ENCODE measurements at regions not wholly inside any gene's neighbourhood (a gene's known extent, or its start where the extent isn't known, plus 50 kb on each side); places are given as distances from the start of the nearest gene placed in this dataset.

- Mint-ChIP-seq H3K36me3 (no peaks in the 10 kb centered on the region), H3K27ac (no peak overlapping the region), H3K9me3 (no peaks in the 10 kb centered on the region), H3K4me3 (no peak overlapping the region), H3K27me3 (peaks cover 12% of the 10 kb centered on the region), H3K4me1 (ENCODE audit: low read depth) (peaks cover 3% of the 10 kb centered on the region)
- CTCF ChIA-PET, result interaction anchor here (1.0 kb wide), 1 partner anchor 28 kb away, joined by 3 read pairs; no protein-coding TSS in a partner anchor
- POLR2A ChIA-PET, result no interaction called here
- intact Hi-C loops (cut with micrococcal nuclease), result no loop called here
- DNase-seq, result no peak
These were observed 51.9 kb upstream of the TSPAN11 start for GRCh38 chr12:30874455-30875321.

GRCh38 chr12:30870491-30871265 is 55.9 kb upstream of the TSPAN11 start:
- intact Hi-C loops (cut with micrococcal nuclease), result no loop called here
- H3K4me3 Mint-ChIP-seq, result no peak overlapping the region

DNA sequence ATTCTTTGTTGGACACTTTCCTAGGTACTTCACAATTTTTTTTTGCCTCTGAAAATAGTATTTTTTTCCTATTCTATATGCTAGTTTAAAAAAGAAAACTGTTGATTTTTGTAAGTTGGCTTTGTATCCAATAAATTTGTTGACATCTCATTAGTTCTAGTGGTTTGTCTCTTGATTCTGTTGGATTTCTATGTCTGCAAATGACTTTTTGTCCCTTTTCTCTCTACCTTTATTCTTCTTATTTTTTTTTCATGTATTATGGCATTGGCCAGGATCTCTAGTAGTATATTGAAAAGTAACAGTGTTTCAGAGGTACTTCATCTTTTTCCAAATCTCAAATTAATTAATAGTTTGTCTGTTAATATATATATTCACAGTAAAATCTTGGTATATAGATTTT is 59.1 kb upstream of the TSPAN11 start:
- ChIA-PET POLR2A (no interaction called here), CTCF (no interaction called here)
- H3K27me3 Mint-ChIP-seq, result peaks cover 11% of the 10 kb centered on the region
- H3K4me3 Mint-ChIP-seq, result no peak overlapping the region
- DNase-seq, result no peak
- H3K27ac Mint-ChIP-seq, result no peak overlapping the region
- H3K4me1 Mint-ChIP-seq (ENCODE audit: low read depth), result peaks cover 3% of the 10 kb centered on the region
- H3K36me3 Mint-ChIP-seq, result no peaks in the 10 kb centered on the region
- H3K9me3 Mint-ChIP-seq, result peaks cover 4% of the 10 kb centered on the region
- intact Hi-C loops (cut with micrococcal nuclease), result no loop called here

More at GRCh38 chr12:30870491-30871265, 55.9 kb upstream of the TSPAN11 start:
- Mint-ChIP-seq H3K9me3 (peaks cover 4% of the 10 kb centered on the region), H3K27me3 (peaks cover 14% of the 10 kb centered on the region), H3K27ac (no peak overlapping the region), H3K4me1 (ENCODE audit: low read depth) (peaks cover 3% of the 10 kb centered on the region), H3K36me3 (no peaks in the 10 kb centered on the region)
- DNase-seq, result no peak
- ChIA-PET POLR2A (no interaction called here), CTCF (no interaction called here)

- ChIA-PET POLR2A (no interaction called here), CTCF (no interaction called here)
- H3K36me3 Mint-ChIP-seq, result no peaks in the 10 kb centered on the region
- peaks cover 4% of the 10 kb centered on the region for H3K9me3 Mint-ChIP-seq
- peaks cover 11% of the 10 kb centered on the region for H3K27me3 Mint-ChIP-seq
- intact Hi-C loops (cut with micrococcal nuclease), result no loop called here
- H3K27ac Mint-ChIP-seq, result no peak overlapping the region
- H3K4me3 Mint-ChIP-seq, result no peak overlapping the region
- no peak for DNase-seq
- peaks cover 3% of the 10 kb centered on the region for H3K4me1 Mint-ChIP-seq (ENCODE audit: low read depth)
These were observed 60.3 kb upstream of the TSPAN11 start for GRCh38 chr12:30866256-30866655.

GRCh38 chr12:30863839-30864238 is 62.7 kb upstream of the TSPAN11 start:
- no peaks in the 10 kb centered on the region for H3K4me1 Mint-ChIP-seq (ENCODE audit: low read depth)
- intact Hi-C loops (cut with micrococcal nuclease), result no loop called here
- H3K27me3 Mint-ChIP-seq, result peaks cover 11% of the 10 kb centered on the region
- no peak overlapping the region for H3K27ac Mint-ChIP-seq
- H3K36me3 Mint-ChIP-seq, result no peaks in the 10 kb centered on the region
- H3K4me3 Mint-ChIP-seq, result no peak overlapping the region
- ChIA-PET CTCF (no interaction called here), POLR2A (no interaction called here)
- H3K9me3 Mint-ChIP-seq, result peaks cover 4% of the 10 kb centered on the region
- no peak for DNase-seq

GRCh38 chr12:30862486-30862885 is 64.1 kb upstream of the TSPAN11 start:
- Mint-ChIP-seq H3K27ac (no peak overlapping the region), H3K27me3 (peaks cover 11% of the 10 kb centered on the region), H3K9me3 (peaks cover 4% of the 10 kb centered on the region), H3K4me1 (ENCODE audit: low read depth) (no peaks in the 10 kb centered on the region), H3K36me3 (no peaks in the 10 kb centered on the region), H3K4me3 (no peak overlapping the region)
- POLR2A ChIA-PET, result no interaction called here
- DNase-seq, result no peak
- intact Hi-C loops (cut with micrococcal nuclease), result no loop called here
- CTCF ChIA-PET, result no interaction called here

DNA sequence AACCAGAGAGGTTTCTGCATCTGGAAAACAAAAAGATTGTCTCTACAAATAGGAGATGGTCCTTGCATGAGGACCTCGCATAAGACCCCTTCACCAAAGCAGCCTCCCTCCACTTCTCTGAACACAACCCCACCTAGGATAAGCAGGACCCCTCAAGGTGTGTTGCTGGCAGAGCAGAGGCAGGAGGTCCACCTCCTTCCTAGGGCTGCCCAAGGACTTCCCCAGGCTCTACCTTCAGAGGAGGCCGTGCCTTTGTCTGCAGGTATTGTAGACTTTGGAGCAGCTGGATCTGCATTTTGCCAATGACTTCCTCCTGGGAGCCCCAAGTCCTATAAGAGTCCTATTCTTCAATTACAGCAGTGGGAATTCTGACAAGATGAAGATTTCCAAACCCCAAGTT is 67.3 kb upstream of the TSPAN11 start:
- Mint-ChIP-seq H3K9me3 (no peaks in the 10 kb centered on the region), H3K4me3 (no peak overlapping the region), H3K27ac (no peak overlapping the region), H3K4me1 (ENCODE audit: low read depth) (no peaks in the 10 kb centered on the region), H3K36me3 (no peaks in the 10 kb centered on the region), H3K27me3 (no peaks in the 10 kb centered on the region)
- ChIA-PET CTCF (interaction anchor here (0.9 to 1.7 kb wide), 3 partner anchors 9 to 15 kb away, joined by 4 to 7 read pairs (median 4); no protein-coding TSS in a partner anchor), POLR2A (interaction anchor here (0.6 kb wide), 1 partner anchor 525 kb away, joined by 5 read pairs; no protein-coding TSS in a partner anchor)
- intact Hi-C loops (cut with micrococcal nuclease), result no loop called here
- no peak for DNase-seq

GRCh38 chr12:30858471-30858870 is 68.1 kb upstream of the TSPAN11 start:
- no peaks in the 10 kb centered on the region for H3K36me3 Mint-ChIP-seq
- H3K27me3 Mint-ChIP-seq, result no peaks in the 10 kb centered on the region
- ChIA-PET CTCF (no interaction called here), POLR2A (no interaction called here)
- H3K9me3 Mint-ChIP-seq, result no peaks in the 10 kb centered on the region
- H3K4me1 Mint-ChIP-seq (ENCODE audit: low read depth), result no peaks in the 10 kb centered on the region
- H3K4me3 Mint-ChIP-seq, result no peak overlapping the region
- H3K27ac Mint-ChIP-seq, result no peak overlapping the region
- intact Hi-C loops (cut with micrococcal nuclease), result no loop called here
- no peak for DNase-seq

DNA sequence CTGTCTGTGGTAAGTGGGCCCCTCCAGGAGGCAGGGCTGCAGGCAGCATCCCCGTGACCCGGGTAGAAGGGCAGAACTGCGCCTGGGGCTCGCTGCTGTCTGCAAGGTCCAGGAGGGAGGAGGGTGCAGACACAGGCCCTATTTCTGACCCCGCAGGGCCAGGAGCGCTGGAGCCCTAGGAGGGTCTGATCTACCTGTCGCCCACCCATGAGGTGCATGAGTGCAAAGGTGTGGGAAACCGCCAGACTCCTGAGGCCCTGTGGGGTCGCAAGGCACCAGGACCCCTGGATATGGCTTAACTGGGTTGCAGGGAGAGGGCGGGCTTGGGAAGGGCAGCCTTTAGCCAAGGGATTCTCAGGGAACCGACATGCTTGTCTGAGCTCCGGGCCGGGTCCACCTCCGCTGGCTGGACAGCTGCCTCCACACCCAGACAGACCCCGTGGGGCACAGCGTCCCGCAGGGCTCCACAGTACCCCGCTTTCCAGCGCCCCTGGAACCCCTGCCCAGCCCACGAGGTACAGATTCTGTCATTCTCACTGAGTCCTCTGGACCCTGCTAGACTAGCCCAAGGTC is 72.9 kb upstream of the TSPAN11 start:
- intact Hi-C loops (cut with micrococcal nuclease), result loop anchor here (5.0 kb wide), 1 partner anchor 264 kb away; no protein-coding TSS in a partner anchor
- peaks cover 6% of the 10 kb centered on the region for H3K4me1 Mint-ChIP-seq (ENCODE audit: low read depth)
- H3K27ac Mint-ChIP-seq, result no peak overlapping the region
- DNase-seq, result no peak
- ChIA-PET POLR2A (no interaction called here), CTCF (no interaction called here)
- no peaks in the 10 kb centered on the region for H3K9me3 Mint-ChIP-seq
- H3K4me3 Mint-ChIP-seq, result no peak overlapping the region
- no peaks in the 10 kb centered on the region for H3K27me3 Mint-ChIP-seq
- no peaks in the 10 kb centered on the region for H3K36me3 Mint-ChIP-seq

GRCh38 chr12:30850684-30851083 is 75.9 kb upstream of the TSPAN11 start:
- POLR2A ChIA-PET, result no interaction called here
- DNase-seq, result no peak
- CTCF ChIA-PET, result interaction anchor here (0.9 to 7.4 kb wide), 7 partner anchors 9 to 421 kb away, joined by 3 to 60 read pairs (median 4); no protein-coding TSS in a partner anchor
- peaks cover 6% of the 10 kb centered on the region for H3K4me1 Mint-ChIP-seq (ENCODE audit: low read depth)
- H3K36me3 Mint-ChIP-seq, result no peaks in the 10 kb centered on the region
- H3K4me3 Mint-ChIP-seq, result no peak overlapping the region
- no peaks in the 10 kb centered on the region for H3K27me3 Mint-ChIP-seq
- intact Hi-C loops (cut with micrococcal nuclease), result loop anchor here (1.0 to 5.0 kb wide), 7 partner anchors 136 to 786 kb away; partner anchors contain the start of gene SINHCAF
- H3K9me3 Mint-ChIP-seq, result no peaks in the 10 kb centered on the region
- H3K27ac Mint-ChIP-seq, result no peak overlapping the region

GRCh38 chr12:30847259-30847658 is 79.3 kb upstream of the TSPAN11 start:
- intact Hi-C loops (cut with micrococcal nuclease), result loop anchor here (1.0 kb wide), 2 partner anchors 138 to 392 kb away; no protein-coding TSS in a partner anchor

DNA sequence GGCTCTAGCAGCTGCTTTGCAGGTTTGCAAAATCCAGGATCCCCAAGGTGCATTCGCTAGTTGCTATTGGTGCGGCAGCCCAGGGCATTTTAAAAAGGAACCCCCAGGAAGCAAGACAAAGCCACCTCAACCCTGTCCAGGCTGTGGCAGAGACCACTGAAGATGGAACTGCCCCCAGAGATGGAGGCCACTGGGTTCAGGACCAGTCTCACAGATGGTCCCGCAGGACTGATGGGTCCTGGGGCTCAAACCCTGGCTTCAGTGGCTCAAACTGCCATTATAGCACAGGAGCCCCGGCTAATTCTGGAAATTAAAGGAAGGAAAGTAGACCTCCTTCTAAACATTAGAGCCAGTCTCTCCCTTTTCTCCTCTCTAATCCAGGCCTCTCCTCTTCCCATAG is 79.8 kb upstream of the TSPAN11 start:
- intact Hi-C loops (cut with micrococcal nuclease), result loop anchor here (1.0 kb wide), 2 partner anchors 139 to 393 kb away; no protein-coding TSS in a partner anchor
- no peaks in the 10 kb centered on the region for H3K36me3 Mint-ChIP-seq
- CTCF ChIA-PET, result interaction anchor here (0.8 to 7.4 kb wide), 12 partner anchors 29 to 1325 kb away, joined by 3 to 69 read pairs (median 5); no protein-coding TSS in a partner anchor
- H3K27me3 Mint-ChIP-seq, result no peaks in the 10 kb centered on the region
- no peaks in the 10 kb centered on the region for H3K9me3 Mint-ChIP-seq
- DNase-seq, result no peak
- peaks cover 4% of the 10 kb centered on the region for H3K4me1 Mint-ChIP-seq (ENCODE audit: low read depth)
- POLR2A ChIA-PET, result no interaction called here
- H3K4me3 Mint-ChIP-seq, result no peak overlapping the region
- H3K27ac Mint-ChIP-seq, result no peak overlapping the region

More at GRCh38 chr12:30847259-30847658, 79.3 kb upstream of the TSPAN11 start:
- CTCF ChIA-PET, result interaction anchor here (0.6 to 7.4 kb wide), 19 partner anchors 14 to 1326 kb away, joined by 3 to 69 read pairs (median 4); no protein-coding TSS in a partner anchor
- H3K4me3 Mint-ChIP-seq, result no peak overlapping the region
- no peaks in the 10 kb centered on the region for H3K36me3 Mint-ChIP-seq
- no peak for DNase-seq
- H3K27ac Mint-ChIP-seq, result no peak overlapping the region
- H3K9me3 Mint-ChIP-seq, result no peaks in the 10 kb centered on the region
- peaks cover 6% of the 10 kb centered on the region for H3K4me1 Mint-ChIP-seq (ENCODE audit: low read depth)
- POLR2A ChIA-PET, result no interaction called here
- H3K27me3 Mint-ChIP-seq, result no peaks in the 10 kb centered on the region
